Brain microvascular endothelial cell (primary cell): ENCODE measurements at regions not wholly inside any gene's neighbourhood (a gene's known extent, or its start where the extent isn't known, plus 50 kb on each side); places are given as distances from the start of the nearest gene placed in this dataset.
A peak's percentile ranks its signal among the peaks of the same experiment; 100 is the strongest.

Experiments used
- DNase-seq: peaks from one replicate; pipeline ENCODE4 v3.0.0-alpha.2; 2020
- H3K27ac ChIP-seq: fragments of 250-450 bp; sonication (Bioruptor Pico); 2 replicates; pipeline ENCODE4 v1.5.1; 2020; ENCODE audit warnings: mild to moderate bottlenecking, moderate library complexity
- H3K27me3 ChIP-seq: fragments of 250-450 bp; sonication (Bioruptor Pico); replicated peaks from 2 replicates; pipeline ENCODE4 v1.5.1; 2020; ENCODE audit warnings: mild to moderate bottlenecking
- H3K36me3 ChIP-seq: fragments of 250-450 bp; sonication (Bioruptor Pico); replicated peaks from 2 replicates; pipeline ENCODE4 v1.5.1; 2020; ENCODE audit warnings: mild to moderate bottlenecking
- H3K4me3 ChIP-seq: 2 replicates; pipeline ENCODE4 v1.5.1; 2011; ENCODE audit warnings: low read depth, mild to moderate bottlenecking, control low read depth, low read length, moderate library complexity
- in situ Hi-C: cut with HindIII; loops from 2 replicates; pipeline ENCODE4 v1.10.0; 2017; ENCODE audit warnings: low sequenced_read_pairs, low pct_ligation_motif_present
- TF ChIP-seq, protein P1 (sequence below): IDR thresholded peaks from 2 replicates; pipeline ENCODE4 v1.5.1; 2011; ENCODE audit warnings: low read depth, mild to moderate bottlenecking, moderate library complexity, low read length, control low read depth, inconsistent platforms; ENCODE audit errors: missing control alignments

DNA sequence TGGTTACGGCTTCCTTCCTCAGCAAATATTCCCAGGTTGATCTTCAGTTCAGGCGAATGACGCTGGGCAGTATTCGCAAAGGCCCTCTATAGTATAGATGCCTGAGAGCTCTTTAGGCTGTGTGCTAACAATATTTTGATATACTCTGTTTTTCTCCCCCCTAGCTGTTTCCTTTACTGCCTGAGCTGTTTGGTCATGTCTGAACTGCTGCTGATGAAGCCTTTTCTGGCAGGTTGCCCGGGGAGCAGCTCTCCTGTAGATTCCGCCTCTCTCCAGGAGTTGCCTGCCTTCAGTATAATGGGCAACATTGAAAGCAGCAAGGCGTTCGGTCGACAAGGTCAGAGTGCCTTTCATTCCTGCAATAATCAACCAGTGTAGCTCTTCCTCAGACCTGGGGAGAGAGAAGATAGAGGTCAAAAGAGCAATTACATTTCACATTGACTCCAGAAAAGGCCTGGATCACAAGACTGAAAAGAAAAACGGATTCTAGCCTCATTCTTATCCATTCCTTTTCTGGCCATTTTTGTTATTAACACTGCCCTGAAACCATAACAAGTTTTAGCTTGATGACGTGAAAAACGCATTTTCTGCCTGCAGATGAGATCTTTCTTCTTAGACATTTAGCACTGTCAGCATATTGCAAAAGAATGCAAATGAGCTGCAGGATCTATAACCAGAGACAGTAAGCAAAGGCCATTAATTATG, 60.1 kb upstream of the ZNF608 start:
- H3K36me3 ChIP-seq: no peaks in the 10 kb centered on the region
- H3K27me3 ChIP-seq: no peaks in the 10 kb centered on the region
- no peak overlapping the region for H3K4me3 ChIP-seq
- TF ChIP-seq, protein P1, sequence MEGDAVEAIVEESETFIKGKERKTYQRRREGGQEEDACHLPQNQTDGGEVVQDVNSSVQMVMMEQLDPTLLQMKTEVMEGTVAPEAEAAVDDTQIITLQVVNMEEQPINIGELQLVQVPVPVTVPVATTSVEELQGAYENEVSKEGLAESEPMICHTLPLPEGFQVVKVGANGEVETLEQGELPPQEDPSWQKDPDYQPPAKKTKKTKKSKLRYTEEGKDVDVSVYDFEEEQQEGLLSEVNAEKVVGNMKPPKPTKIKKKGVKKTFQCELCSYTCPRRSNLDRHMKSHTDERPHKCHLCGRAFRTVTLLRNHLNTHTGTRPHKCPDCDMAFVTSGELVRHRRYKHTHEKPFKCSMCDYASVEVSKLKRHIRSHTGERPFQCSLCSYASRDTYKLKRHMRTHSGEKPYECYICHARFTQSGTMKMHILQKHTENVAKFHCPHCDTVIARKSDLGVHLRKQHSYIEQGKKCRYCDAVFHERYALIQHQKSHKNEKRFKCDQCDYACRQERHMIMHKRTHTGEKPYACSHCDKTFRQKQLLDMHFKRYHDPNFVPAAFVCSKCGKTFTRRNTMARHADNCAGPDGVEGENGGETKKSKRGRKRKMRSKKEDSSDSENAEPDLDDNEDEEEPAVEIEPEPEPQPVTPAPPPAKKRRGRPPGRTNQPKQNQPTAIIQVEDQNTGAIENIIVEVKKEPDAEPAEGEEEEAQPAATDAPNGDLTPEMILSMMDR: no peak
- H3K27ac ChIP-seq: no peak overlapping the region
- peak; percentile 93 for DNase-seq
- in situ Hi-C loops: no loop called here

DNA sequence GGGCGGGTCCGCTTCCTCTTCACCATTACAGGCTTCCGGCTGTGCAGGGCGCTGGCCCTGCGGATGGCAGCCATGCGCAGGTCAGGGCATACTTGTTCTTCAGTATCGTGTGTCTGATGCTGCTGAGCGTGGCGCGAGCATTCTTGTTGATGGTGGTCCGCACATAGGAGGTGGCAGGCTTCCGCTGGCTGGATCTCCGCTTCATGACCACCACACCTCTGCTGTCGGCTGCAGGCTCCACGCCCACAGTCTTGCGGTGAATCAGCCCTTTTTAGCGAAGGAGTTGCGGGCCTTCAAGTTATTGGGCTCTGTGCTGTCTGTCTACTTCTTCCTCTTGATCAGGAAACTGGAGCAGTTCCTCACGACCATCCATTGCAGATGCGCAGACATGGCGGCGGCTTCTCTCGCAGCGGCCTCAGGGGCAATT, 62.4 kb upstream of the ZNF608 start:
- H3K27ac ChIP-seq: no peak overlapping the region
- no peak overlapping the region for H3K4me3 ChIP-seq
- TF ChIP-seq, protein P1: no peak
- H3K27me3 ChIP-seq: no peaks in the 10 kb centered on the region
- DNase-seq: no peak
- H3K36me3 ChIP-seq: no peaks in the 10 kb centered on the region
- in situ Hi-C loops: no loop called here

DNA sequence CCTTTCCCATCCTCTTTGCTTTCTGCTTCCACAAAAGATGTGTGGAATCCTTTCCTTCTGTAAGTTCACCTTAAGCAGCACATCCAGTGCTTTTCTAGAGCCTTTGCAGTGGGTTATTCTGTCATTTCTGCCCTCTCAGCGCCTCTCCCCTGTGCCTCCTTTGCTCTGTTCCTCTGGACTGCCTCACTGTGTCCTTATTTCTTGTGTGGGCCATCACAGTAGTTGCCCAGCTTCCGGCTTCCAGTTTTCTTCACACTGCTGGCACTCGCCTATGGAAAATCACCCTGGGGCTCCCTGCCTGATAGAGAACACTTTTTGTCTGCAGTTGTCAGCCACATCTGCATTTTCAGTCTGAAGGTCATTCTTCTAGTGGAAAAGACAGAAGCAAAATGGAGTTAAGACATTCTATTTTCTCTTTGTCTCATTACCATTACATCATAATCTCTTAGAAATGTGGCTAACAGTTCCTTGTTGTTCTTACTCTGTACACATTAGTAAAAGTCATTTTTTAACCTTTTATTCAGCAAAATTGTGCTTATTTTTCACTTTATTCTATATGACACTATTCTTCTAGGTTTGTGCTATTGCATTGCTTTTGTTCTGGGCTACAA, 64.1 kb upstream of the ZNF608 start:
- H3K27ac ChIP-seq: no peak overlapping the region
- TF ChIP-seq, protein P1: no peak
- no peaks in the 10 kb centered on the region for H3K27me3 ChIP-seq
- H3K4me3 ChIP-seq: no peak overlapping the region
- H3K36me3 ChIP-seq: no peaks in the 10 kb centered on the region
- in situ Hi-C loops: no loop called here
- DNase-seq: no peak

DNA sequence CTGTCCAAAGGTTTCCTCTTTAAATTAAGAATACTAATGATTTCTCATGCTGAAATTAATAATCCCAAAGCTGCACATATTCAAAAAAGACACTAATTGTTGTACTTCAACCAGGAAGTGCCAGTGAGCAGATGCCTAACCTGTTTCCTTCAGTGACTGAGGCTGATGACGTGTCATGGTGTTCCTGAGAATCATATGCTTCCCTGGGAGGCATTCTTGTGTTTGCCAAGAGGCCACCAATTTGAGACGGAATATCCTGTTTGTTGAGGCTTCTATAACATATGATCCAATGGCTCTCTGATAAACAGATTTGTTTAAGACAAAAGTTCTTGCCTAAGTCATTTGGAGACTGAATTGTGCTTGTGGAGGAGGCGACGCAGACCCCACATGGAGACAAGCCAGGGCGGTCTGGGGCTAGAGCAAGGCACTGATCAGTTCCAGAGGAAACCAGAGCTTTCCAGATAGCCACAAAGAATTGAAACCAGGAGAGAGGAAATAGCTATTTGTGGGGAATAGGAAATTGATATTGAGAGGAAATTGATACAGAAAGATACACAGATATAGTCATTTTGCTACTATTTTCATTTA, 66.4 kb upstream of the ZNF608 start:
- H3K4me3 ChIP-seq: no peak overlapping the region
- H3K27ac ChIP-seq: no peak overlapping the region
- DNase-seq: no peak
- TF ChIP-seq, protein P1: no peak
- no peaks in the 10 kb centered on the region for H3K27me3 ChIP-seq
- H3K36me3 ChIP-seq: no peaks in the 10 kb centered on the region
- in situ Hi-C loops: no loop called here

DNA sequence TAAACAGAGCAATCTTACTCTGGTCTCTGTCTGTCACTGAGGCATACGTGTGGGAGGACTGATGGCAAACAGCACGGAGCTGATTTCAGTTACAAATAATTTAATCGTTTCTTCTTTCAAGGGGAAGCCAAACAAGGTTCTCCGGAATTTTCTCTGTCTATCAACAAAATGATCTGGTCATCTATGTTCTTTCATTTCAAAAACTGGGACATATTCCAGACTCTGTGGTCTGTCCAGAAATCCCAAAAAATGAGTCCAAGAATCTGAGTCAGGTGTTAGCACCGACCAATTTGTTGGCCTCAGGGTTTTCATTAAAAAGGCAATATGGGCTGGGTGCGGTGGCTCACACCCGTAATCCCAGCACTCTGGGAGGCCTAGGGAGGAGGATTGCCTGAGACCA, 69.9 kb upstream of the ZNF608 start:
- no peak overlapping the region for H3K27ac ChIP-seq
- H3K4me3 ChIP-seq: no peak overlapping the region
- DNase-seq: no peak
- in situ Hi-C loops: no loop called here
- no peaks in the 10 kb centered on the region for H3K36me3 ChIP-seq
- TF ChIP-seq, protein P1: no peak
- H3K27me3 ChIP-seq: no peaks in the 10 kb centered on the region
